ENCODE measurements at regions not wholly inside any gene's neighbourhood (a gene's known extent, or its start where the extent isn't known, plus 50 kb on each side); places are given as distances from the start of the nearest gene placed in this dataset.

GRCh38 chr11:82089426-82089825 is 644.2 kb downstream of the FAM181B start:
- no peak overlapping the region for H3K27ac ChIP-seq (replicated peaks)
- no peaks in the 10 kb centered on the region for H3K27me3 ChIP-seq (ENCODE audit: insufficient read depth, poor library complexity, severe bottlenecking)
- no peak overlapping the region for H3K4me3 ChIP-seq (replicated peaks; ENCODE audit: insufficient read depth, low read length)
- no peak for DNase-seq (ENCODE audit: low read depth in 1 of 2, low spot score in 1 of 2)
- TF ChIP-seq POLR2AphosphoS5 (IDR thresholded peaks at IDR 0.05; ENCODE audit: low read depth), result no peak
- no peak for TF ChIP-seq REST (IDR thresholded peaks at IDR 0.05; ENCODE audit: insufficient replicate concordance, low read depth)
- no peak for TF ChIP-seq CTCF (IDR thresholded peaks at IDR 0.05; ENCODE audit: insufficient read depth, low read length)
- no peak for TF ChIP-seq SPI1 (IDR thresholded peaks at IDR 0.05; ENCODE audit: borderline replicate concordance, low read depth)
- TF ChIP-seq GABPA (IDR thresholded peaks at IDR 0.05; ENCODE audit: low read depth), result no peak

GRCh38 chr11:82085493-82085892 is 648.2 kb downstream of the FAM181B start:
- Histone ChIP-seq H3K27me3 (ENCODE audit: insufficient read depth, poor library complexity, severe bottlenecking) (peaks cover 2% of the 10 kb centered on the region), H3K4me3 (replicated peaks; ENCODE audit: insufficient read depth, low read length) (no peak overlapping the region), H3K27ac (replicated peaks) (no peak overlapping the region)
- TF ChIP-seq CTCF (IDR thresholded peaks at IDR 0.05; ENCODE audit: insufficient read depth, low read length) (no peak), POLR2AphosphoS5 (IDR thresholded peaks at IDR 0.05; ENCODE audit: low read depth) (no peak), GABPA (IDR thresholded peaks at IDR 0.05; ENCODE audit: low read depth) (no peak), SPI1 (IDR thresholded peaks at IDR 0.05; ENCODE audit: borderline replicate concordance, low read depth) (no peak), REST (IDR thresholded peaks at IDR 0.05; ENCODE audit: insufficient replicate concordance, low read depth) (no peak)
- DNase-seq (ENCODE audit: low read depth in 1 of 2, low spot score in 1 of 2), result no peak

GRCh38 chr11:82082976-82083375 is 650.7 kb downstream of the FAM181B start:
- no peak overlapping the region for H3K27ac ChIP-seq (replicated peaks)
- no peak for DNase-seq (ENCODE audit: low read depth in 1 of 2, low spot score in 1 of 2)
- no peak overlapping the region for H3K4me3 ChIP-seq (replicated peaks; ENCODE audit: insufficient read depth, low read length)
- peaks cover 2% of the 10 kb centered on the region for H3K27me3 ChIP-seq (ENCODE audit: insufficient read depth, poor library complexity, severe bottlenecking)
- TF ChIP-seq GABPA (IDR thresholded peaks at IDR 0.05; ENCODE audit: low read depth) (no peak), SPI1 (IDR thresholded peaks at IDR 0.05; ENCODE audit: borderline replicate concordance, low read depth) (no peak), REST (IDR thresholded peaks at IDR 0.05; ENCODE audit: insufficient replicate concordance, low read depth) (no peak), CTCF (IDR thresholded peaks at IDR 0.05; ENCODE audit: insufficient read depth, low read length) (no peak), POLR2AphosphoS5 (IDR thresholded peaks at IDR 0.05; ENCODE audit: low read depth) (no peak)

All from HL-60 (cell line).